ENCODE measurements at regions not wholly inside any gene's neighbourhood (a gene's known extent, or its start where the extent isn't known, plus 50 kb on each side); places are given as distances from the start of the nearest gene placed in this dataset.

DNA sequence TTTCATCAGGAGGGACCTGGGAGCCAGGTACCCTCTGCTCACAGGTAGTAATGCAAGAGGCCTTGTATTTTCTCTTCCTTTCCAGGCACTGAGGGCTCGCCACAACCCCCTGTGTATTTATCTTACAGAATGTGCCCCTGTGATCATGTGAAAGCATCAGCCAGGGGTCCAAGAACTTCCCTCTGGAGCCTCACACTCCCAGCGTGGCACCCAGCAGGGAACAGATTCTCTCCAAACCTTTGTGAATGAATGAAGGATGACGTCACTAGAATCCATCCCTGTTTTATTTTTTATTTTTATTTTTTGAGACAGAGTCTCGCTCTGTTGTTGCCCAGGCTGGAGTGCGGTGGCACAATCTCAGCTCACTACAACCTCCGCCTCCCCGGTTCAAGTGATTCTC lies 107.3 kb upstream of the IER5L start:
- DNase-seq (ENCODE audit: low read depth, low spot score): no peak
- H3K27ac Mint-ChIP-seq (ENCODE audit: unreplicated experiment): no peak overlapping the region
- TF ChIP-seq, protein P1, sequence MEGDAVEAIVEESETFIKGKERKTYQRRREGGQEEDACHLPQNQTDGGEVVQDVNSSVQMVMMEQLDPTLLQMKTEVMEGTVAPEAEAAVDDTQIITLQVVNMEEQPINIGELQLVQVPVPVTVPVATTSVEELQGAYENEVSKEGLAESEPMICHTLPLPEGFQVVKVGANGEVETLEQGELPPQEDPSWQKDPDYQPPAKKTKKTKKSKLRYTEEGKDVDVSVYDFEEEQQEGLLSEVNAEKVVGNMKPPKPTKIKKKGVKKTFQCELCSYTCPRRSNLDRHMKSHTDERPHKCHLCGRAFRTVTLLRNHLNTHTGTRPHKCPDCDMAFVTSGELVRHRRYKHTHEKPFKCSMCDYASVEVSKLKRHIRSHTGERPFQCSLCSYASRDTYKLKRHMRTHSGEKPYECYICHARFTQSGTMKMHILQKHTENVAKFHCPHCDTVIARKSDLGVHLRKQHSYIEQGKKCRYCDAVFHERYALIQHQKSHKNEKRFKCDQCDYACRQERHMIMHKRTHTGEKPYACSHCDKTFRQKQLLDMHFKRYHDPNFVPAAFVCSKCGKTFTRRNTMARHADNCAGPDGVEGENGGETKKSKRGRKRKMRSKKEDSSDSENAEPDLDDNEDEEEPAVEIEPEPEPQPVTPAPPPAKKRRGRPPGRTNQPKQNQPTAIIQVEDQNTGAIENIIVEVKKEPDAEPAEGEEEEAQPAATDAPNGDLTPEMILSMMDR (conservative IDR thresholded peaks at IDR 0.05): no peak
- H3K27me3 Mint-ChIP-seq (ENCODE audit: low read depth): no peaks in the 10 kb centered on the region
- peaks cover 51% of the 10 kb centered on the region for H3K4me1 Mint-ChIP-seq
- H3K9me3 Mint-ChIP-seq: no peaks in the 10 kb centered on the region
- no peak overlapping the region for H3K4me3 Mint-ChIP-seq
- no peaks in the 10 kb centered on the region for H3K36me3 Mint-ChIP-seq (ENCODE audit: low read depth)

DNA sequence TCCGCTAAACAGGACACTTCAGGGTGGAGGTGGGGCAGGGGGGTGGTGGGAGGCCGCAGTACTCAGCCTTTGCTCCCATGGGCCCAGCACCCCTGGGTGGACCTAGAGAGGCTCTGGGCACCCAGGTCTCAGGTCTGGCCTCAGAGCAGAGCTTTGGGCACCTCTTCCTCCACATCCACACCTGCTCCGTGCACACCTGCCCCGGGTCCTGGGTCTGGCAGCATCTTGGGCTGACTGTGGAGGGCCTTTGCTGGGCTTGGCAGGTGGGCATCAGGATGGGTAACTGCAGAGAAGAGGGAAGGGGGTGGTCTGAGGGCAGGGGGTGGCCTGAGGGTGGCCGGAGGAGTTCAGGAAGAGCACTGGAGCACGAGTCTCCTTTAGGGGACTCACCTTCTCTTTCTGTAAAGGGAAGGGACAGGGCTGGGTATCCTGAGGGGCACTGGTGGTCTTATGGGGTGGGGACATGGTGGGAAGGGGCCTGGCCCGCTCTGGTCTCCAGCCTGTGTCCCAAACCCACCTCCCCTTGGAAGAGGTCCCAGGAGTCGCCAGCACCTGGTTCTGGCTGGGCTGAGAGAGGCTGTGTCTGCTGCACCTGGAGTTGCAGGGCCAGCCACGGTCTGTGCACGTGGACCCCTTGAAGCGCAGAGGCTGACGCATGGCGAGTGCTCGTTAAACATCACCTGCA lies 106.7 kb upstream of the IER5L start:
- no peaks in the 10 kb centered on the region for H3K36me3 Mint-ChIP-seq (ENCODE audit: low read depth)
- TF ChIP-seq, protein P1 (conservative IDR thresholded peaks at IDR 0.05): no peak
- H3K4me1 Mint-ChIP-seq: peaks cover 53% of the 10 kb centered on the region
- no peak for DNase-seq (ENCODE audit: low read depth, low spot score)
- H3K27ac Mint-ChIP-seq (ENCODE audit: unreplicated experiment): no peak overlapping the region
- H3K4me3 Mint-ChIP-seq: no peak overlapping the region
- no peaks in the 10 kb centered on the region for H3K27me3 Mint-ChIP-seq (ENCODE audit: low read depth)
- no peaks in the 10 kb centered on the region for H3K9me3 Mint-ChIP-seq

DNA sequence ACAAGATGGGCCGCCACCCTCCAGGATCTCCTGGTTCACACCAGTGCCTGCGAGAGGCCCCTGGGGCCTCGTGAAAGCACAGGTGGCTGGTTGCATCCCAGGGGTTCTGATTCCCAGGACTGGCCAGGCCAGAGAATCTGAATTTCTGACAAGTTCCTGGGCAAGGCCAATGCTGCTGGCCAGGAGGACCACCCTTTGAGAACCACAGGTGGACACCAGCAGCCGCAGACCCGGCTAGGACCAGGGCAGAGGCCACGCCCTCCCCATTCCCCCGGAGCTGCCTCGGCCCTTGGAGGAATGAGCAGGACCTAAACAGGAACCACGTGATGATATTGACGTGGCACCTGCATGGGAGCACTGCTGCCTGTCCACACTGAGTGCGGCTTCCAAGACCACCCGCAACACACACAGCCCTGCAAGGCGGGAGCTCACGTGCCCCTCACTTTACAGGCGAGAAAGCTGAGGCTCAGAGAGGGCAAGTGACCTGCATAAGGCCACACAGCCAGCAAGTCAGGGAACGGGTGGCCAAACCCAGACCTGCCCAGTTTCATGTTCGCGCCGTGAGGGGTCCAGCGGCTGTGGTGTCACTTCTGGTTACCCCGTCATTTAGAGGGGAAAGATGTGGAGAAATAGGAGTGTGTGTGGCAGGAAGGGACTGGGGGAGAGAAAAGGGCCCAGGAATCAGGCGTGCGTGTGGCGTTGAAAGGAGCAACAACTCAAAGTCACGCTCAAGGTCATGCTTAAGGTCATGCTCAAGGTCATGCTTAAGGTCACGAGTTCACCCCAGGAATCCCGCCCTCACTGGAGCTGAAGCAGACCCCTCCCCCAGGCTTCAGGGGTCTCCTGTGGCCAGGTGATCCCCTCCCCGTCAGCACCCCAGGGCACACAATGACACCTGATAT lies 105.9 kb upstream of the IER5L start:
- no peak overlapping the region for H3K27ac Mint-ChIP-seq (ENCODE audit: unreplicated experiment)
- TF ChIP-seq, protein P1 (conservative IDR thresholded peaks at IDR 0.05): no peak
- no peak for DNase-seq (ENCODE audit: low read depth, low spot score)
- no peak overlapping the region for H3K4me3 Mint-ChIP-seq
- no peaks in the 10 kb centered on the region for H3K27me3 Mint-ChIP-seq (ENCODE audit: low read depth)
- H3K4me1 Mint-ChIP-seq: peaks cover 45% of the 10 kb centered on the region
- H3K9me3 Mint-ChIP-seq: no peaks in the 10 kb centered on the region
- H3K36me3 Mint-ChIP-seq (ENCODE audit: low read depth): no peaks in the 10 kb centered on the region

DNA sequence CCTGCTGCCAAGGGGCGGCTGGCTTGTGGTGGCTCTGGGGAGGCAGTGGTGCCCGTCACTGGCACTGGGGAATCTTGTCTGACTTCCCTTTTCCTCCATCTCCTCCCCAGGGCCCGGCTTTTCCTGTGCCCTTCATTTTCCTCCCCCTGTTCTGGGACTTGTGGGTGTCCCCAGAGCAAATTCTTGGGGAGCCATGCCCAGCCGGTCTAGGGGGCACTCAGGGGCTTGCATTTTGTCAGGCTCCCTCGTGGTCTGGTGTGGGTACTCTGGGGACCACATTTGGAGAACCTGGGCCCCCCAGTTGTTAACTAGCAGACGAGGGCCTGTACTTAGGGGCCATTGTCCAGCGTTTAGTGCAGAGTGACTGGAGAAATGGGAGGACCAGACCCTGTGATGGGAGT lies 105.2 kb upstream of the IER5L start:
- Mint-ChIP-seq H3K27ac (ENCODE audit: unreplicated experiment) (no peak overlapping the region), H3K27me3 (ENCODE audit: low read depth) (no peaks in the 10 kb centered on the region), H3K36me3 (ENCODE audit: low read depth) (no peaks in the 10 kb centered on the region), H3K4me1 (peaks cover 46% of the 10 kb centered on the region), H3K4me3 (no peak overlapping the region), H3K9me3 (no peaks in the 10 kb centered on the region)
- no peak for DNase-seq (ENCODE audit: low read depth, low spot score)
- TF ChIP-seq, protein P1 (conservative IDR thresholded peaks at IDR 0.05): no peak

DNA sequence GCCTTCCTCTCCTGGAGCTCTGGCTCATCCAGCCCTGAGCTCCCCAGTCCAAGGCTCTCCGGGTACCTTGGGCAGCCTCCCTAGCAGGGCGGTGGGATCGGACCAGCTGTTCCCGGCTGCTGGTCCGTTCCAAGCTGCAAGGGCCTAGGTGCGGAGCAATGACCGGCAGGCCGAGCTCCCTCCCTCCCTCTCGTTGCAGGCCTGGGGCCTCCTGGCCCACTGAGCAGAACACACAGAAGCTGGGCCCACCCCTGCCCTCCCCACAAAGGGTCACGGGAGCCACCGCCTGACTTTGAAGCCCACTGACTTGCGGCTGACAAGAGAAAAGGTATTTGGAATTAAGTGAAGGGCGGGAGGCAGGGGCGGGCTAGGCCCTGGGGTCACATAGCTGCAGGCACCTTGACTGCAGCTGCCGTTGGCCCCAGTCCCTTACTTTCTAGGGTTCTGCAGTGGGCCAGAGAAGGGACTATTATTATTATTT lies 104.7 kb upstream of the IER5L start:
- DNase-seq (ENCODE audit: low read depth, low spot score): no peak
- Mint-ChIP-seq H3K9me3 (no peaks in the 10 kb centered on the region), H3K36me3 (ENCODE audit: low read depth) (no peaks in the 10 kb centered on the region), H3K4me3 (no peak overlapping the region), H3K4me1 (peaks cover 46% of the 10 kb centered on the region), H3K27me3 (ENCODE audit: low read depth) (no peaks in the 10 kb centered on the region), H3K27ac (ENCODE audit: unreplicated experiment) (no peak overlapping the region)
- TF ChIP-seq, protein P1 (conservative IDR thresholded peaks at IDR 0.05): no peak
